Peyer's patch (tissue), 4 donors: ENCODE measurements at regions not wholly inside any gene's neighbourhood (a gene's known extent, or its start where the extent isn't known, plus 50 kb on each side); places are given as distances from the start of the nearest gene placed in this dataset.

Experiments
- POLR2A ChIP-seq, 2 donors: fragments of 450-650 bp; IDR thresholded peaks; one replicate each; pipeline ENCODE4 v1.5.1; 2017; ENCODE audit warnings: antibody characterized with exemption in 2 of 2, mild to moderate bottlenecking in 2 of 2, moderate library complexity in 2 of 2
- TF ChIP-seq, protein P1 (sequence below), 6 experiments: fragments of 450-650 bp in 4 of 6; fragments of 200-600 bp in 2 of 6; sonication (generic) in 1 of 6; IDR thresholded peaks; one replicate each; pipeline ENCODE4 v1.5.1; 2017 to 2019; ENCODE audit warnings: antibody characterized with exemption in 6 of 6, mild to moderate bottlenecking in 3 of 6, moderate library complexity in 1 of 6

DNA sequence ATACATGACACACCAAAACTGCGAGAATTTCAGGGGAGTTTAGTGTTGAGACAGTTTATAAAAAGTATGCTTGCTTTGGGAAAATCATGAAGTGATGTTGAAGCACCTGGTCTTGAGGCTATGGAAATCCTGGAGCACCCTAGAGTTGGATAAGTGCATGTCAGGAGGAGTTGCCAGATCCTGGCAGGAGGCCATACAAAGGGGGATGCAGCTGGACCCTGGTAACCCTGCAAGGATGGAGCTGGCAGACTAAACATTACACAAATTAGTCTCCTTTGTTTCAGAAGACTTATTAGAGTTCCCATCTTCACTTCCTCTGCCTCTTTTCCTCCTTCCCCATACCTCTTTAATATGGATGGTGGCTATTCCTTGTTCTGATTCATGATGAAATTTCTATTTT, 907.0 kb downstream of the BCL11B start:
- TF ChIP-seq, protein P1, sequence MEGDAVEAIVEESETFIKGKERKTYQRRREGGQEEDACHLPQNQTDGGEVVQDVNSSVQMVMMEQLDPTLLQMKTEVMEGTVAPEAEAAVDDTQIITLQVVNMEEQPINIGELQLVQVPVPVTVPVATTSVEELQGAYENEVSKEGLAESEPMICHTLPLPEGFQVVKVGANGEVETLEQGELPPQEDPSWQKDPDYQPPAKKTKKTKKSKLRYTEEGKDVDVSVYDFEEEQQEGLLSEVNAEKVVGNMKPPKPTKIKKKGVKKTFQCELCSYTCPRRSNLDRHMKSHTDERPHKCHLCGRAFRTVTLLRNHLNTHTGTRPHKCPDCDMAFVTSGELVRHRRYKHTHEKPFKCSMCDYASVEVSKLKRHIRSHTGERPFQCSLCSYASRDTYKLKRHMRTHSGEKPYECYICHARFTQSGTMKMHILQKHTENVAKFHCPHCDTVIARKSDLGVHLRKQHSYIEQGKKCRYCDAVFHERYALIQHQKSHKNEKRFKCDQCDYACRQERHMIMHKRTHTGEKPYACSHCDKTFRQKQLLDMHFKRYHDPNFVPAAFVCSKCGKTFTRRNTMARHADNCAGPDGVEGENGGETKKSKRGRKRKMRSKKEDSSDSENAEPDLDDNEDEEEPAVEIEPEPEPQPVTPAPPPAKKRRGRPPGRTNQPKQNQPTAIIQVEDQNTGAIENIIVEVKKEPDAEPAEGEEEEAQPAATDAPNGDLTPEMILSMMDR (IDR thresholded peaks at IDR 0.05), result no peak
- TF ChIP-seq POLR2A (IDR thresholded peaks at IDR 0.05), result no peak
